ENCODE measurements at regions not wholly inside any gene's neighbourhood (a gene's known extent, or its start where the extent isn't known, plus 50 kb on each side); places are given as distances from the start of the nearest gene placed in this dataset.

DNA sequence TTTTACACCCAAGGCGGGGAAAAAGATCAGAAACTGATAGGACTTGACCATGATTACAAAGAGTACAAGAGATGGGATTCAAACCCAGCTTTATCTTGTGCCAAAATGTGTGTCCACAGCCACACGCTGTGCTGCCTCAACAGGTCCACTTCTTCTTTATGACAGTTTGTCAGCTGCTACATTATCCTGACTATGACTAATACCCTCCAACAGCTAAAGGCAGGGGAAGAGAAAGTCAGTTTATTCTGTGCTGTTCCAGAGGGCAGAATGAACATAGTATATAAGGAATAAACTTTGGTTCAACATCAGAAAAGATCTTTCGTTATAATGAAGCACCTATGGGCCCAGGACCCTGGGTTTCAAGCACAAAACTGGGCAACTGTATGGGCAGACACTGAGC is 668.2 kb upstream of the TENM4 start:
- TF ChIP-seq CTCF (IDR thresholded peaks at IDR 0.05; ENCODE audit: poor library complexity): no peak
- TF ChIP-seq EZH2 (IDR thresholded peaks at IDR 0.05; ENCODE audit: borderline replicate concordance): no peak
- no peak for TF ChIP-seq EZH2phosphoT487 (IDR thresholded peaks at IDR 0.05; ENCODE audit: low read depth, severe bottlenecking, unreplicated experiment)
